GM19455 (cell line): ENCODE measurements at regions not wholly inside any gene's neighbourhood (a gene's known extent, or its start where the extent isn't known, plus 50 kb on each side); places are given as distances from the start of the nearest gene placed in this dataset.
A peak's percentile ranks its signal among the peaks of the same experiment; 100 is the strongest.

Experiments
- ATAC-seq: cut with Tn5 transposase; IDR thresholded peaks from one replicate; pipeline ENCODE4 v1.9.1; 2021; ENCODE audit not compliant: unreplicated experiment

DNA sequence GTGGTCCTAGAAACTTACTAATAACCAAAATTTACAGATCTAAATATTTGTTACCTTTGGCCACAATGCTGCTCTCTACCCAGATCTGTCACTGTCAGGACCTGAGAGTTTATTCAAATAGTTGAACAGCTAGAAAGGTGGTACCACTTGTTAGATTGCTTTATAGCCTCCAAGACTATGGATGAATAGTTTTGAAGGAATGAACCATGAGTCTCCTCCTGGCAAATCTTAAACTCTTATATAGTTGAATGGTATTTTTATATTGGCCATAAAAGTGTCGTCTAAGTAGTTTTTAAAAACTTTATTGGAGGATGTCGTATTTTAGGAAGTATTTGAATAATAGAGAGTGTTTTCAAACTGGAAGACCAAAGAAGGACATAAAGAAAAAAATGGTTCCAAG, 178.7 kb downstream of the AHR start:
- ATAC-seq: no peak

DNA sequence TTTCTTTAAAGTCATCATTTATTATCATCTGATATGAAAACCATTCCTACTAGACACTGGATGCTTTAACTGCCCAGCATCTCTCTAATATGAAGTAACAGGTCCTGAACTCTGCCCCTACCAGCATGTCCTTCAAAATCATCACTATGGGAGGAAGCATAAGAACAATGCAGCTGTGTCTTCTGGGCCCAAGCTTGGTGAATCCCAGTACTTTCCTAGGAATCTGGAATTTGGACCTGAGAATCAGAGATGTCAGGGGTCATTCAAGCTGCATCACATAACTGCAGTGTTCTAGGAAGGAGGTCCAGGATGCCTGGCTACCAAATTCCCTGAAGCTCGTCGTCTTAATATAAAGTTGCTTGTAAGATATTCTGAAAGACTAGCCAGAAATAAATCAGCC, 182.7 kb downstream of the AHR start:
- ATAC-seq: no peak

- ATAC-seq: no peak
Measured at GRCh38 chr7:17485368-17485767, 186.9 kb downstream of the AHR start.

DNA sequence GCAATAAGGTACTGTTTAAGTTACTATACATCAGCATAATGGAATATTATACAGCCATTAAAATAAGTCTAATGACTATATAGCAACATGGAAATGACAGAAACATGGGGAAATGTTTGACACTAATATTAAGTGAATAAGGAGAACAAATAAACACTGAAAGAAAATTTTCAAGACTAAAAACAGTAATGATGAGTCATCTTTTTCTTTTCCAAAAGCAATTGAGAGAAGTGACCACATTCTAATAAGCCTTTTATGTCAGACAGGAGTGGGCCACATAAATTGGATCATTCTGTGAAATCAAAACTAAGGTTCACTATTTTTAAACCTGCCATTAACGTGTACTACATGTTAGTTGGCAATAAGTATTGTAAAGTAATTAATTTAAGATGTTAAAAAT, 187.5 kb downstream of the AHR start:
- ATAC-seq: no peak

- no peak for ATAC-seq
Measured at GRCh38 chr7:17486835-17487234, 188.4 kb downstream of the AHR start.

DNA sequence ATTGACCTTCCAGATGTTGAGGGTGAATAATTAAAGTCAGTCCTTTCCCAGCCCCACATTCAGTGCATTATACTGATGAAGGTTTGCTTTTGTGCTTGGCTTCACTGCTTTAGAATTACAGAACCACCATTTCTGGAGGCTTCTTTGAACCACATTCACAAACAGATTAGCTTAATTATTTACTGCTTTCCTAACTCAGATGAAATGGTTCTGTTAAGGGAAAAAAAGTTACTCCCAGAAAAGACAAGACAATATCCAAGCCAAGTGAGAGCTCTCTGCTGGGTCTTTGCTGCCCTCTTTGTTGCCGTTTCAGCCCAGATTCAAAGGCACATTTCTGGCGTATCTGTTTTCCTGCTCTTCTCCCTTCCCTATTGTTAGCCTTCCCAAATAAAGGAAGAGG, 188.9 kb downstream of the AHR start:
- no peak for ATAC-seq

DNA sequence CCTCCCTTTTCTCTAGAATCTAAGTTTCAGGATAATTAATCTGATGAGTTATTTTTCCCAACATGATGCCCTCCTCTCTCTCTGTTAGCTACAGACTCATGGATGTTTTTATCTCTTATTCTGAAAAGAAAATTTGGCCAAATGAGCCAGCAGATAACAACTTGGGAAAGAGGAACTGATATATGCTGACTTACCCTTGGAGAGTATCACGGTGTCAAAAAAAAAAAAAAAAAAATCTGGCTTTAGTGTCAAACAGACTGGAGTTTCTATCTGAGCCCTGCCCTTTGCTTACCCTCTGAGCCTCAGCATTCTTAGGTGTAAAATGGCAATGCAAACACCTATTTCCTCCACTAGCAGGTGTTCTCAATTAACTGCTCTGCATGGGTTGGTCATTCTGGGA, 190.4 kb downstream of the AHR start:
- no peak for ATAC-seq

GRCh38 chr7:17489961-17490360, 191.5 kb downstream of the AHR start:
- no peak for ATAC-seq

DNA sequence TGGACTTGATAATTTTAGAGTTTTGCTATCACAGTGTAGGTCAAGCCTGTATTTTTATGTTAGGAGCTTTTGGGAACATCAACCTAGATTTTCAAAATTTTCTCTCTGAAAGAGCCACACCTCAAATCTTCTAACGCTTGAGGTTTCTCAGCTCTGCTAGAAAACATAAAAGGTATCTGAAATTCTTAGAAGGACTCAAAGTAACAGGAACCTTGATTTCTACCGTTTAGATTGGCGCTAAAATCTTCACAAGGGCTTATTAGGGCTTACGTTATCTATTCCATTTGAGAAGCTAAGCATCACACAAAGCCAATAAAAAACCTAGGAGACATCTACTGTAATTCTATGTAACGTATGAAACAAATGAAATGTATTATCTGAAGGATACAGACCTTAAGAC, 192.4 kb downstream of the AHR start:
- no peak for ATAC-seq

GRCh38 chr7:17492437-17492836, 194.0 kb downstream of the AHR start:
- peak; percentile 49 for ATAC-seq

- ATAC-seq: no peak
Measured at GRCh38 chr7:17493446-17493845, 195.0 kb downstream of the AHR start.

- ATAC-seq: no peak
Measured at GRCh38 chr7:17495655-17496394, 197.4 kb downstream of the AHR start.

DNA sequence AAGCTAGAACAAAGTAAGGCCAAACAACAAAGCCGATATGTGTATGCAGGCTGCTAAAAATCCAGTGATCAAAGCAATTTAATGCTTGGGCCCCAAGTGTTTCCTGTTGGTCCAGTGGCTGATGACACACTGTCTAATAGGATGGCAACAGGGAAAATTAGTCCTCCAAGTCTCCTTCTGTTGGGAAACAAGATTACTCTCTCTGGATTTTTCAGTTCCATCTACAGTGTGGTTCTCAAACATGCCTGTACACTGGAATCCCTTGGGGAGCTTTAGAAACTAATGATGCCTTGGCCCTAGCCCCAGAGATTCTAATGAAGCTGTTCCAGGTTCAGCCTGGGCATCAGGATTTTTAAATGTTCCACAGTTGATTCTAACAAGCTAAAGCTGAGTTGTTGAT, 198.7 kb downstream of the AHR start:
- no peak for ATAC-seq

DNA sequence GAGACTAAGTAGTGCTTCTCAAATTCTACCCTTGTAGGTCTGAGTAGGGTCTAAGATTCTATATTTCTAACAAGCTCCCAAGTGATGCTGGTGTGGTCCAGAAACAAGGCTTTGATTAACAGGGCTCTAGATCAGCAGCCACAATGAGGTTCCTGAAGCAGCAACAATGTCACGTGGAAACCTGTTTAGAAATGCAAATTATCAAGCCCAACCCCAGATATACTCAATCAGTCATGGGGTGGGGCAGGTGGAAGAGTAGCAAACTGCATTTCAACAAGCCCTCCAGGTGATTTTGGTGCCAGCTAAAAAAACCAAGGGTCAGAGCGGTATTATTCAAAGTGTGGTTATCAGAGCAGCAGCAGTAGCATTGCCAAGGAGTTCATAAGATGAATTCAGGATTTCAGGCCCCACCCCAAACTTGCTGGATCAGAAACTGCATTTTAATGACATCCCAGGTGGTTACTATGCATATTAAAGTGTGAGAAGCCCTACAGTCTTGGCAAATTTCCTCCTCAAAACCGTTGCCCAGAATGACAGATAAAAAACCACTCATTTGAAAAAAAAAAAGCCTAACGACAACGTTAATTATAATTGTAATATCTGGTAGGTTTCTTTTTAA, 199.2 kb downstream of the AHR start:
- ATAC-seq: no peak

DNA sequence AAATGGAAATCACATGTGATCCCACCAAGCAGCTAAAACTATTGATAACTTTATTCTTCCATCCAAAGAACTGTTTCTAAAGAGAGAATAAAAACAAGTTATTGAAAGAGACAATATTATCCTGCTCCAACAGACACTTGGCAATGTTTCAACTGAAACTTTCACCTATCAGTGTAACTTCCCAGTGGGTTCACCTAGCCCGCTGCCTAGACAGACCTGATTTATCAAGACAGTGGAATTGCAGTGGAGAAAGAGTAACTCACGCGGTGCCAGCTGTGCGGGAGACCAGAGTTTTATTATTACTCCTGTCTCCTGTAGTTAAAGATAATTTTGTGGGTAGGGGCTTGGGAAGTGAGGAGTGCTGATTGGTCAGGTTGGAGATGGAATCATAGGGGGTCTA, 199.8 kb downstream of the AHR start:
- no peak for ATAC-seq

GRCh38 chr7:17500736-17501135, 202.3 kb downstream of the AHR start:
- ATAC-seq: no peak

DNA sequence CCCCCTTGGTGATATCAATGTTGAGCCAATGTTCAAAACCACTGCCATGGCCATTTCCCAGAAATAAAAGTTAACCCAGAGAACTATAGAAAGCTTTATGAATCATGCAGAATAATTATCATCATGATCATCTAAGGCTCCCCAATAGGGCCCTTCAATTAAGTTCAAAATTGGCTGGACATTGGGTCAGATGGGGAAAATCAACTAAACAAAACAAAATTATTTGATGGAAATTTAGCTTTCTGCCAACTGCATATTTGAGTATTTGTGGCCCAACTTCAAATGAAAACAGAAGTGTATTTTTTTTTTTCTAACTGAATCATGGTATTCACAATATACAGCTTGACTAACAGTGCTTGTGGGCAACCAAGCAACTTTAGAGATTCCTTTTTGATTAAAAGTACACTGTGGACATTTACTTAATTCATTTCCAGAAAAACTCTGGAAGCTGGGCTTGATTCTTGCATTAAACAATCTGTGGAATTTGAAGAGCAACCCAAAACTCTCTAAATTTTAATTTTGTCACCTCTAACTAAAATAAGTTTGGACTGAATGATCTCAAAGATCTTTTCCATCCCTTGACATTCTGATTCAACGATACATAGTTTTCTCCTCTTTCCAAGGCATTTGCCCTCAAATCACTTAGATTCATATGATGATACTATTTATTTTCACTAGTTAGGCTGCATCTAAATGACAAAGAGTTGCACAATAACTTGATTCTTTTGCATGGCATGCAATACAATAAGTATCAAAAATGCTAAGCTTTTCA, 203.2 kb downstream of the AHR start:
- no peak for ATAC-seq

DNA sequence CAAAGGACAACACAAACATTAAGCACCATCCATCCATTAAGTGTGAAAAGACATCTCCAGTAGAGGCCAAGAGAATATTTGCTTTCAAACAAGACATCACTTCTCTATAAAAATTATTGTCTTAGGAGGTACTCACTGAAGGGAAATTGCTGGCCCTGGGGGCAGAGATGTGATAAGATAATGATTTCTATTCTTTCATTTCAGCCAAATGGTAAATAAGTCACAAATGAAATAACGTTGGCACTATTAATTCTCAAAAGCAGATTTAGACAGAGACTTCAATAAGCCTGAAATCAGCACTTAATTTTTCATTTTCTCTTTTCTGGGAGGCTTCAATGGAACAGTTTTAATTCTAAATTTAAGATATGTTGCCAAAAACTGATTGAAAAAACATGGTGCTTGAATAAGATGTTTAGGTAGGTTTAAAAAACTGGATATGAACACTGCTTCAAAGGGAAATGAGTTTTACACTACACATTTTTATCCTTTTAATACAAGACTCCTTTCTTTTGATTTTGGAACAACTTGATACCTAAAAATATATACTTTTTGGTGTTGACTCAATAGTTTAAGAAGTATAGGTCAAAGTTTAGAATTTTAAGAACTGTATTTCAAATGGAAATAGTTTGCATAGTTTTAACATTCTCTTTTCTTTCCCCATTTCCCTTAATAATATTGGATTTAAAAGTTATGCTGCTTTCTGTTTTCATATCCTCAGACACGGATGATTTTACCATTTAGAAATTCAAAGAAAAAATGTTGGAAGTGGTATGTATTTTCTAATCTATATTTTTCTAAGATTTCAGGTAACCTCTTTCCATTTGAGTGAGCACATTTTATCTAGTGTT, 204.0 kb downstream of the AHR start:
- ATAC-seq: no peak

DNA sequence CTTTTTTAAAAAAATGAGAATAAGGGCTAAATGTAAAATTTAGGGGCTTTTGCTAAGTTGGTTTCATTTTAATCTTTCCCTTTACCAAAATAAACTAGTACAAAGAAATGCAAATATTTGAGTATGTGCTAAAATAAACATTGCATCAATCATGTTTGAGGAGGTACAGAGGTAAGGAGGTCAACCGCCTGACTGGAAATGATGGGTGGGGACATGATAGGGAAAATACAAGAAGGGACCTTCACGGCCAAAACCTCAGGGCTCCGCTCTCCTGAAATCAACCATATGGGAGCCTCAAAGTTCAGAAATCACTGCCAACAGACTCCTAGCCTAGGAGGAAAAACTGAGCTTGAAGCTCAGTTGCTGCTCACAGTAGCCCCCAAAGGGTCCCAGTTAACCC, 207.6 kb downstream of the AHR start:
- peak; percentile 77 for ATAC-seq

- ATAC-seq: no peak
Measured at GRCh38 chr7:17506596-17506995, 208.1 kb downstream of the AHR start.

DNA sequence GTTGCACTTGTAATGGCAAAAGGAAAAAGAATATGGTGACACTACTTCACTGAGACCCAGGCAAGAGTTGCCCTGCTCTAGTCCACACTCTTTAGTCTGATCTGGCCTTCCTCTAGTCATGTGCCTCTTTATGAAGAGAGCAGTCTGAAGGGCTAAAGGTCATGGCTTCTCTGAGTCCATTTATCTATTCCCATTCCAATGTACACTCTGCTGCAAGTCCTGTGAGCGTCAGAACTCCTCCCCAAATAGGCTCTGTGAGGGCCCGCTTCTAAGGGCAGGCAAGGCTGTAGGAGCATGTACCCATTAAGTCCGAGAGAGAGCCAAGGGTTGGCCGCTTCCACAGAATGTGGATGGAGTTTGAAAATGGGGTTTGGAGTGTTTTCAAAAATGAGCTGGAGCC, 209.3 kb downstream of the AHR start:
- no peak for ATAC-seq
